Cardiac septum (tissue), 1 donor: ENCODE measurements at regions not wholly inside any gene's neighbourhood (a gene's known extent, or its start where the extent isn't known, plus 50 kb on each side); places are given as distances from the start of the nearest gene placed in this dataset.
A peak's percentile ranks its signal among the peaks of the same experiment; 100 is the strongest.
"Not testable (repeated sequence)": the region's sequence is repeated elsewhere in the genome, so short reads cannot be mapped to it uniquely, and the experiment has no call there.

Experiments
- DNase-seq: peaks from one replicate; pipeline ENCODE4 v3.0.0-alpha.2; 2020; ENCODE audit warnings: low spot score
- intact Hi-C: fragments of 100-400 bp; cut with DNase I; formaldehyde crosslinking; loops from one replicate; pipeline ENCODE4 v1.14.0; 2022
- donor health status: DM: no; HTN: no; CAD: no.

- intact Hi-C loops = no loop called here
- DNase-seq = no peak
These were observed 59.2 kb downstream of the C9orf50 start for GRCh38 chr9:129561594-129562281.

- DNase-seq = no peak
- intact Hi-C loops = no loop called here
These were observed 60.0 kb downstream of the C9orf50 start for GRCh38 chr9:129560881-129561306.

- intact Hi-C loops = no loop called here
- no peak for DNase-seq
These were observed 61.4 kb downstream of the C9orf50 start for GRCh38 chr9:129559506-129559881.

- no peak for DNase-seq
- intact Hi-C loops = no loop called here
These were observed 62.1 kb downstream of the C9orf50 start for GRCh38 chr9:129558551-129559505.

- no peak for DNase-seq
- intact Hi-C loops = no loop called here
These were observed 62.8 kb downstream of the C9orf50 start for GRCh38 chr9:129558063-129558550.

- DNase-seq = no peak
- intact Hi-C loops = no loop called here
These were observed 63.5 kb downstream of the C9orf50 start for GRCh38 chr9:129557192-129558036.

GRCh38 chr9:129556491-129557191 lies 64.3 kb downstream of the C9orf50 start:
- intact Hi-C loops = no loop called here
- DNase-seq = no peak

- no peak for DNase-seq
- intact Hi-C loops = no loop called here
These were observed 65.2 kb downstream of the C9orf50 start for GRCh38 chr9:129555512-129556215.

GRCh38 chr9:129554649-129555048 lies 66.3 kb downstream of the C9orf50 start:
- peak; percentile 70 for DNase-seq

GRCh38 chr9:129553277-129553676 lies 67.6 kb downstream of the C9orf50 start:
- DNase-seq = peak; percentile 27
- intact Hi-C loops = no loop called here

More at GRCh38 chr9:129554649-129555048, 66.3 kb downstream of the C9orf50 start:
- intact Hi-C loops = no loop called here

GRCh38 chr9:129552064-129552463 lies 68.8 kb downstream of the C9orf50 start:
- intact Hi-C loops = no loop called here
- peak; percentile 12 for DNase-seq

- intact Hi-C loops = no loop called here
- peak; percentile 33 for DNase-seq
These were observed 69.4 kb downstream of the C9orf50 start for GRCh38 chr9:129551393-129551973.

- intact Hi-C loops = not testable (repeated sequence)
- peak; percentile 2 for DNase-seq
These were observed 69.9 kb downstream of the C9orf50 start for GRCh38 chr9:129550977-129551376.

- intact Hi-C loops = no loop called here
- DNase-seq = peak; percentile 92
These were observed 70.6 kb downstream of the C9orf50 start for GRCh38 chr9:129550199-129550839.

- peak; percentile 57 for DNase-seq
These were observed 71.2 kb downstream of the C9orf50 start for GRCh38 chr9:129549684-129550083.

GRCh38 chr9:129549139-129549538 lies 71.8 kb downstream of the C9orf50 start:
- DNase-seq = no peak
- intact Hi-C loops = no loop called here

More at GRCh38 chr9:129549684-129550083, 71.2 kb downstream of the C9orf50 start:
- intact Hi-C loops = no loop called here

- DNase-seq = peak; percentile 44
- intact Hi-C loops = no loop called here
These were observed 72.2 kb downstream of the C9orf50 start for GRCh38 chr9:129548571-129549135.
